RCC 7860 (cell line): ENCODE measurements at regions not wholly inside any gene's neighbourhood (a gene's known extent, or its start where the extent isn't known, plus 50 kb on each side); places are given as distances from the start of the nearest gene placed in this dataset.
"Not testable (repeated sequence)": the region's sequence is repeated elsewhere in the genome, so short reads cannot be mapped to it uniquely, and the experiment has no call there.

Experiments used
- DNase-seq: peaks from one replicate; pipeline ENCODE4 v3.0.0-alpha.2; 2015; ENCODE audit warnings: low spot score
- FAIRE-seq: peaks from 2 replicates; lab custom pipeline; 2012; peaks lifted over from hg19 to GRCh38; lab: Jason Lieb, UNC

GRCh38 chr2:109976319-109976718, 77.8 kb downstream of the LIMS3 start:
- DNase-seq, FAIRE-seq: not testable (repeated sequence)

- DNase-seq, FAIRE-seq: not testable (repeated sequence)
These were observed 82.3 kb downstream of the LIMS3 start for GRCh38 chr2:109980754-109981153.

GRCh38 chr2:109986389-109987088, 88.1 kb downstream of the LIMS3 start:
- peak; percentile 48 for FAIRE-seq
- not testable (repeated sequence) for DNase-seq

- not testable (repeated sequence) for FAIRE-seq, DNase-seq
These were observed 88.6 kb downstream of the LIMS3 start for GRCh38 chr2:109987089-109987420.

DNA sequence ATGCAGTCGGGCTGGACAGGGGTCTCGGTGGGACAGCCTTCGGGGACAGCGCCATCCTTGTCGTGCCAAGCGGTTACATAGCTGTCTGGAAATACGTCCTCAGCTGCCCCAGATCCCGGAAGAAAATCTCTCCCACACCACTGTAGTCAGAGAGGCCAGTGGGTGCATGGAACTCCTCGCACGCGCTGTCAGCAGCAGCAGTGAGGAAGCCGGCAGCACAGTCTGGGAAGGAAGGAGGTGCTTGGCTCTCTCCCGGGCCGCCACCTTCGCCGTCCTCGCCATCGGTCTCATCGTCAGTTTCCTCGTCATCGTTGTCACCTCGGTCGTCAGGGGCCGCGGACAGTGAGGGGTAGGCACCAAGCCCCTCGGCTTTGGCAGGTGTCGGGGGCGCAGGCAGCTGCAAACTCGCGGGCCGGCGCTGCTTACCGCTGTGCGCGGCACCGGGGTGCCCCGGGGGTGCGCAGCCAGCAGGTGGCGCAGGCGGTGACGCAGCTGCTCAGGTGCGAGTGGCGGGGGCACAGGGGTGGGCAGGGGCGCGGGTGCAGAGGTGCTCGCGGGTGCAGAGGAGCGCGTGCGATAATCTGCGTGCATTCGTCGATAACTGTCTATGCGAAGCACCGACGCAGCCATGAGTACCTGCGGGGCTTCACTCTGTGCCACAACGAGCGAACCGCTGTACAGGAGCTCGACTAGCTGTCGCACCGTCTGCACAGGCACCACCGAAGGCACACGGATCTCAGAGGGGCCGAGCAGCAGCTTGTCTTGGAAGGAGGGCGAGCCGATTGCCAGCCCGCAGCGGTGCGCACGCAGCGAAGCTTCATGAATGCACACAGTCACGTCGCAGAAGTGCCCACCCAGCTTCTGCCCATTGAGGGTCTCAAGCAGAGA, 89.2 kb downstream of the LIMS3 start:
- DNase-seq, FAIRE-seq: not testable (repeated sequence)

GRCh38 chr2:109999395-109999794, 100.9 kb downstream of the LIMS3 start:
- not testable (repeated sequence) for FAIRE-seq, DNase-seq

DNA sequence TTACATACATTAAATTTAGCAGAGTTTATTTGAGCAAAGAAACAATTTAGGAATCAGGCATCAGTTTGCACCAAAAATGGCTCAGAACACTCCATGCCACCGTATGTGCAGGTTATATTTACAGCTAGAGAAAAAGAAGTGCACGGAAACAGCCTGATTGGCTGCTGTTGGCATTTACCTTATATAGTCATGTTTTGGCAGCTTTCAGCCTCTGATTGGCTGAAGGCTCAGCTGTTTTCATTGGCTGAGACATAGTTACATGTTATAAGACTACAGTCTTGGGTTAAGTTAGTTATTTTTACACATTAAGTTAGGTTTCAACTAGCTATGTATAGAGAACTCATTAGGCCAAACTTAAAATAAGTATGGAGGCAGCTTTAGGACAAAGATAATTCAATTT, 104.0 kb downstream of the LIMS3 start:
- not testable (repeated sequence) for DNase-seq, FAIRE-seq

DNA sequence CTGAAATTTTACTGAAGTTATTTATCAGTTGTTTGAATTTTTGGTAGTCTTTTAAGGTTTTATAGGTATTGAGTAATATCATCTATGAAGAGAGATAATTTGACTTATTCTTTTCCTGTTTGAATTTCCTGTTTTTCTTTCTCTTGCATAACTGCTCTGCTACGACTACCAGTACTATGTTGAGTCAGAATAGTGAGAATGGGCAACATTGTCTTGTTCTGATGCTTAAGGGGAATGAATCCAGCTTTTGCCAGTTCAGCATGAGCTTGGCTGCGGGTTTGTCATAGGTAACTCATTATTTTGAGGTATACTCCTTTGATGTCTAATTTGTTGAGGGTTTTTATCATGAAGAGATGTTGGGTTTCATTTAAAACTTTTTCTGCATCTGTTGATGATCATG, 102.2 kb downstream of the MALL start:
- FAIRE-seq, result peak; percentile 49
- not testable (repeated sequence) for DNase-seq

DNA sequence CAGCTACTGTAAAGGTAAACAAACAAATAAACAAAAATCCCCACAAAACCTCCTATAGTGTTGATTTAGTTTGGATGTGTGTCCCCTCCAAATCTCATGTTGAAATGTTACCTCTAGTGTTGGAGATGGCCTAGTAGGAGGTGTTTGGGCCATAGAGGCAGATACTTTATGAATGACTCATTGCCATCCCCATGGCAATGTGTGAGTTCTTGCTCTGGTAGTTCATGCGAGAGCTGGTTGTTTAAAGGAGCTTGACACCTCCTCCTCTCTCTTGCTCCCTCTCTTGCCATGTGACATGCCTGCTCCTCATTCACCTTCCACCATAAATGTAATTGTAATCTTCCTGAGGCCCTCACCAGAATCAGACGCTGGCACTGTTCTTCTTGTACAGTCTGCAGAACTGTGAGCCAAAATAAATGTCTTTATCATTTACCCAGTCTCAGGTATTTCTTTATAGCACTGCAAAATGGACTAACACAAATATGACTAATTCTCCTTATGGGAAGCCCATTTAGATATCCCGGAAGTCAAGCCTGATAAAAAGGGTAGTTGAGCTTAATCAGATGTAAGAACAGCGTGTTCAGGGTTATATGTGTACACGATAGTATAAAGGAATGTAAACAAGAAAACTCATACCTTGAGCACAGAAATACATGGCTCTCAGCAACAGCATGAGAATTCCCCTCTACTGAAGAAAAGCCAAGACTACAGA, 99.1 kb downstream of the MALL start:
- DNase-seq, result not testable (repeated sequence)
- FAIRE-seq, result peak; percentile 84

DNA sequence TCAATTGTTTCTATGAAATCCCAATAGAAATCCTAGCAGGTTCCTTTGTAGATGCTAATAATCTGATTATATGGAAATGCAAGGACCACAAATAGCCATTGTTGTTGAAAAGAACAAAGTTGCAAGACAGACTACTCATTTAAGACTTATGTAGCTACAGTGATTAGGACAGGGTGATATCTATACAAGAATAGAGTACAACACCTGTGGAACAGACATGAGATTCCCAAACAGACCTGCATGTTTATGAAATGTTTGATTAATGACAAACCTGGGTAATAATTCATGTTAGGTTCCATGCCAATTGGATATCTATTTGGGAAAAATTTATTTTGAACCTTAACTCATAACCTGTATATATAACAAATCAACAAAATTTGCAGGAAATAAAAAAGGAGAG, 95.4 kb downstream of the MALL start:
- not testable (repeated sequence) for FAIRE-seq, DNase-seq

DNA sequence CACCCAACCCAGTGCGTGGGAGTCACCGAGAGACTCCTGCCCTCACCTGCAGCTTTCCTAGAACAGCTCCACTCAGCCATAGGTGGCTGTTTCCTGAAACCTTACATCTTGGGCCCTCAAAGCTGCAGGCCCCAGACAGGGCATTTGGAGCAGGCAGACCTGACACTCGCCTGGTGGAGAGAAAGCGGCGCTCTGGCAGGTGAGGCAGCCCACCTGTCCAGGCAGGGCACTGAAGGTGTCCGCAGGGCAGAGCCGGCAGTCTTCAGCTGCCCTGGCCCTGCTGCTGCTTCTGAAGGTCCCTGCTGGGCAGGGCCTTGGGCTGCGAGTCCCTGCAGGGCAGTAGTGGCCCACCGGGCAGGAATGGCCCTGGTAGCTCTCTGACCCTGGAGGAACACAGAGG, 93.3 kb downstream of the MALL start:
- FAIRE-seq, DNase-seq: not testable (repeated sequence)

GRCh38 chr2:110026126-110026785, 89.4 kb downstream of the MALL start:
- DNase-seq, FAIRE-seq: not testable (repeated sequence)

- not testable (repeated sequence) for DNase-seq, FAIRE-seq
These were observed 87.2 kb downstream of the MALL start for GRCh38 chr2:110028411-110028810.

DNA sequence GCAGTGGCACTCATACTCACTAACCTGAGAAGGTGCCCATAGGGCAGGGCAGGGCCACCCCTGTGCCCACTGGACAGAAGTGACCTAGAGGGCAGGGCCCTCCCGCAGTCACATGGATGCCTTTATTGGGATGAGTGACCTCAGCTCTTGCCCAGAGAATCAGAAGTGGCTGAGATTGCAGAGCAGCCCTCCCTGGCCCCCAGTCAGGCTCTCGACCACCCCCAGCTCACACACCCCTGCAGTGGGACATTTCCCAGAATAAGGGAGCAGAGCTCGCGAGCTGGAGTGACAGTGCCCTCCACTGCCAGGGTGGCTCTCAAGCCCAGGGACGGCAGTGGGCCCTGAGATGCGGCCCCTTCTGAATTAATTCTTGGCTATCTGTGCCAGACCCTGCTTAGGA, 84.7 kb downstream of the MALL start:
- FAIRE-seq, DNase-seq: not testable (repeated sequence)

- not testable (repeated sequence) for FAIRE-seq, DNase-seq
These were observed 83.8 kb downstream of the MALL start for GRCh38 chr2:110031722-110032327.
